GM06990 (cell line): ENCODE measurements at regions not wholly inside any gene's neighbourhood (a gene's known extent, or its start where the extent isn't known, plus 50 kb on each side); places are given as distances from the start of the nearest gene placed in this dataset.

Source experiments
- DNase-seq: peaks from one replicate; pipeline ENCODE4 v3.0.0-alpha.2; 2011; ENCODE audit not compliant: insufficient read length; ENCODE audit errors: extremely low read depth
- H3K27me3 ChIP-seq: replicated peaks from 2 replicates; pipeline ENCODE4 v1.6.0; 2011; ENCODE audit warnings: low read length; ENCODE audit not compliant: control insufficient read depth, insufficient read depth
- H3K36me3 ChIP-seq: 2 replicates; pipeline ENCODE4 v1.5.1; 2011; ENCODE audit warnings: low read length; ENCODE audit not compliant: control insufficient read depth, insufficient read depth
- H3K4me3 ChIP-seq: replicated peaks from 2 replicates; pipeline ENCODE4 v1.5.1; 2011; ENCODE audit warnings: low read depth, mild to moderate bottlenecking, control low read depth, low read length
- CTCF ChIP-seq: IDR thresholded peaks from 2 replicates; pipeline ENCODE4 v1.5.1; 2011; ENCODE audit warnings: low read length, control low read depth, mild to moderate bottlenecking, inconsistent platforms; ENCODE audit not compliant: insufficient read depth, poor library complexity, severe bottlenecking

GRCh38 chr12:107474639-107475539, 210.7 kb upstream of the PWP1 start:
- H3K4me3 ChIP-seq = no peak overlapping the region
- no peaks in the 10 kb centered on the region for H3K36me3 ChIP-seq
- no peak for TF ChIP-seq CTCF
- peaks cover 2% of the 10 kb centered on the region; the same call in 1 of the 2 replicates for H3K27me3 ChIP-seq
- no peak for DNase-seq

GRCh38 chr12:107475900-107476299, 209.7 kb upstream of the PWP1 start:
- Histone ChIP-seq H3K4me3 (no peak overlapping the region), H3K27me3 (peaks cover 2% of the 10 kb centered on the region; the same call in 1 of the 2 replicates), H3K36me3 (no peaks in the 10 kb centered on the region)
- DNase-seq = no peak
- TF ChIP-seq CTCF = no peak

GRCh38 chr12:107477018-107477417, 208.6 kb upstream of the PWP1 start:
- Histone ChIP-seq H3K27me3 (peaks cover 2% of the 10 kb centered on the region; the same call in 1 of the 2 replicates), H3K4me3 (no peak overlapping the region), H3K36me3 (no peaks in the 10 kb centered on the region)
- no peak for DNase-seq
- TF ChIP-seq CTCF = no peak

- peaks cover 2% of the 10 kb centered on the region; the same call in 1 of the 2 replicates for H3K27me3 ChIP-seq
- no peak for DNase-seq
- no peaks in the 10 kb centered on the region for H3K36me3 ChIP-seq
- TF ChIP-seq CTCF = no peak
- no peak overlapping the region for H3K4me3 ChIP-seq
These were observed 207.5 kb upstream of the PWP1 start for GRCh38 chr12:107477947-107478610.

GRCh38 chr12:107478881-107479280, 206.7 kb upstream of the PWP1 start:
- no peak for TF ChIP-seq CTCF
- DNase-seq = no peak
- Histone ChIP-seq H3K27me3 (peaks cover 2% of the 10 kb centered on the region; the same call in 1 of the 2 replicates), H3K36me3 (no peaks in the 10 kb centered on the region), H3K4me3 (no peak overlapping the region)
